Esophagus squamous epithelium (tissue), 4 donors: ENCODE measurements at regions not wholly inside any gene's neighbourhood (a gene's known extent, or its start where the extent isn't known, plus 50 kb on each side); places are given as distances from the start of the nearest gene placed in this dataset.

Source experiments
- POLR2A ChIP-seq, 4 donors: fragments of 450-650 bp; IDR thresholded peaks; one replicate each; pipeline ENCODE4 v1.6.1; 2017; ENCODE audit warnings: antibody characterized with exemption in 4 of 4, mild to moderate bottlenecking in 4 of 4, moderate library complexity in 3 of 4
- TF ChIP-seq, protein P1 (sequence below), 6 experiments: fragments of 450-650 bp in 4 of 6; fragments of 200-600 bp in 2 of 6; sonication (generic) in 2 of 6; IDR thresholded peaks; one replicate each; pipeline ENCODE4 v1.5.1; 2016 to 2019; ENCODE audit warnings: antibody characterized with exemption in 6 of 6, mild to moderate bottlenecking in 4 of 6, moderate library complexity in 4 of 6

- TF ChIP-seq POLR2A (IDR thresholded peaks at IDR 0.05), result no peak
- TF ChIP-seq, protein P1, sequence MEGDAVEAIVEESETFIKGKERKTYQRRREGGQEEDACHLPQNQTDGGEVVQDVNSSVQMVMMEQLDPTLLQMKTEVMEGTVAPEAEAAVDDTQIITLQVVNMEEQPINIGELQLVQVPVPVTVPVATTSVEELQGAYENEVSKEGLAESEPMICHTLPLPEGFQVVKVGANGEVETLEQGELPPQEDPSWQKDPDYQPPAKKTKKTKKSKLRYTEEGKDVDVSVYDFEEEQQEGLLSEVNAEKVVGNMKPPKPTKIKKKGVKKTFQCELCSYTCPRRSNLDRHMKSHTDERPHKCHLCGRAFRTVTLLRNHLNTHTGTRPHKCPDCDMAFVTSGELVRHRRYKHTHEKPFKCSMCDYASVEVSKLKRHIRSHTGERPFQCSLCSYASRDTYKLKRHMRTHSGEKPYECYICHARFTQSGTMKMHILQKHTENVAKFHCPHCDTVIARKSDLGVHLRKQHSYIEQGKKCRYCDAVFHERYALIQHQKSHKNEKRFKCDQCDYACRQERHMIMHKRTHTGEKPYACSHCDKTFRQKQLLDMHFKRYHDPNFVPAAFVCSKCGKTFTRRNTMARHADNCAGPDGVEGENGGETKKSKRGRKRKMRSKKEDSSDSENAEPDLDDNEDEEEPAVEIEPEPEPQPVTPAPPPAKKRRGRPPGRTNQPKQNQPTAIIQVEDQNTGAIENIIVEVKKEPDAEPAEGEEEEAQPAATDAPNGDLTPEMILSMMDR (IDR thresholded peaks at IDR 0.05), result no peak
Measured at GRCh38 chrX:43493756-43494155, 162.3 kb upstream of the MAOA start.
